ENCODE measurements at regions not wholly inside any gene's neighbourhood (a gene's known extent, or its start where the extent isn't known, plus 50 kb on each side); places are given as distances from the start of the nearest gene placed in this dataset.

GRCh38 chr10:16384021-16384420 is 52.8 kb upstream of the PTER start:
- no peaks in the 10 kb centered on the region for H3F3A ChIP-seq (ENCODE audit: insufficient read depth)
- no peaks in the 10 kb centered on the region for H3K27me3 ChIP-seq (ENCODE audit: low read length)
- TF ChIP-seq CTCF (IDR thresholded peaks at IDR 0.05; ENCODE audit: insufficient read depth, low read length, poor library complexity, severe bottlenecking) (no peak), EZH2phosphoT487 (conservative IDR thresholded peaks at IDR 0.05; ENCODE audit: low read length) (no peak)
- H3K4me3 ChIP-seq (ENCODE audit: insufficient read depth, low read length, poor library complexity, severe bottlenecking) = no peak overlapping the region
- no peaks in the 10 kb centered on the region for H3K9me2 ChIP-seq (replicated peaks; ENCODE audit: insufficient read depth, low read length)
- H3K36me3 ChIP-seq (ENCODE audit: low read length) = no peaks in the 10 kb centered on the region
- H3K79me2 ChIP-seq (ENCODE audit: insufficient read depth, low read length) = no peaks in the 10 kb centered on the region
- H3K4me2 ChIP-seq (ENCODE audit: low read depth, low read length, poor library complexity, severe bottlenecking) = no peak overlapping the region
- H3K9ac ChIP-seq (ENCODE audit: low read length) = no peak overlapping the region
- no peak overlapping the region for H2AFZ ChIP-seq (ENCODE audit: low read depth, low read length, severe bottlenecking)
- H3K9me3 ChIP-seq (ENCODE audit: insufficient read depth, low read length) = no peaks in the 10 kb centered on the region
- no peak overlapping the region for H3K27ac ChIP-seq (ENCODE audit: low read depth, low read length)
- no peaks in the 10 kb centered on the region for H4K20me1 ChIP-seq (ENCODE audit: low read depth, low read length)

DNA sequence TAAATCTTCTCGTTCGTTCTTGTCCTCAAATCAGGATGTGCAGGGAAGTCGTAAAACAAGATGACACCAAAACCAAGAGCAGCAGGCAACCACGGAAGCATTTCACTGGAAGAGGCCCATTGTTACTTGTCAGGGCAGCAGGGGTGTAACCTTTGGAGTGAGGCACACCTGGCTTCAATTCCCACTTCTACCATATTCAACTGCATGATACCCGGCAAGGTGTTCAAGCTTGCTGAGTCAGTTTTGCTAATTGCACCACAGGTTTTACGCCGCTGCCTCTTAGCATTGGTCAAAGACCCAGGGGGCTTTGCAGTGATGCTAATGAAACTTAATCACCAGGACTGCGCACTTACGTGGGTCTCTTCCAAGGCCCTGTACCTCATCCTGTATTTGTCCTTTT is 50.0 kb upstream of the PTER start:
- H3K4me2 ChIP-seq (ENCODE audit: low read depth, low read length, poor library complexity, severe bottlenecking) = no peak overlapping the region
- no peaks in the 10 kb centered on the region for H3K9me2 ChIP-seq (replicated peaks; ENCODE audit: insufficient read depth, low read length)
- H3K9ac ChIP-seq (ENCODE audit: low read length) = no peak overlapping the region

More for the DNA sequence above, 50.0 kb upstream of the PTER start:
- no peaks in the 10 kb centered on the region for H3F3A ChIP-seq (ENCODE audit: insufficient read depth)
- H2AFZ ChIP-seq (ENCODE audit: low read depth, low read length, severe bottlenecking) = no peak overlapping the region
- no peaks in the 10 kb centered on the region for H4K20me1 ChIP-seq (ENCODE audit: low read depth, low read length)
- no peaks in the 10 kb centered on the region for H3K36me3 ChIP-seq (ENCODE audit: low read length)
- H3K4me3 ChIP-seq (ENCODE audit: insufficient read depth, low read length, poor library complexity, severe bottlenecking) = no peak overlapping the region
- H3K27ac ChIP-seq (ENCODE audit: low read depth, low read length) = no peak overlapping the region
- H3K27me3 ChIP-seq (ENCODE audit: low read length) = no peaks in the 10 kb centered on the region
- no peaks in the 10 kb centered on the region for H3K79me2 ChIP-seq (ENCODE audit: insufficient read depth, low read length)
- TF ChIP-seq EZH2phosphoT487 (conservative IDR thresholded peaks at IDR 0.05; ENCODE audit: low read length) (no peak), CTCF (IDR thresholded peaks at IDR 0.05; ENCODE audit: insufficient read depth, low read length, poor library complexity, severe bottlenecking) (no peak)
- no peaks in the 10 kb centered on the region for H3K9me3 ChIP-seq (ENCODE audit: insufficient read depth, low read length)

All from SU-DHL-6 (cell line).